ENCODE measurements at regions not wholly inside any gene's neighbourhood (a gene's known extent, or its start where the extent isn't known, plus 50 kb on each side); places are given as distances from the start of the nearest gene placed in this dataset.
"Not testable (repeated sequence)": the region's sequence is repeated elsewhere in the genome, so short reads cannot be mapped to it uniquely, and the experiment has no call there.

DNA sequence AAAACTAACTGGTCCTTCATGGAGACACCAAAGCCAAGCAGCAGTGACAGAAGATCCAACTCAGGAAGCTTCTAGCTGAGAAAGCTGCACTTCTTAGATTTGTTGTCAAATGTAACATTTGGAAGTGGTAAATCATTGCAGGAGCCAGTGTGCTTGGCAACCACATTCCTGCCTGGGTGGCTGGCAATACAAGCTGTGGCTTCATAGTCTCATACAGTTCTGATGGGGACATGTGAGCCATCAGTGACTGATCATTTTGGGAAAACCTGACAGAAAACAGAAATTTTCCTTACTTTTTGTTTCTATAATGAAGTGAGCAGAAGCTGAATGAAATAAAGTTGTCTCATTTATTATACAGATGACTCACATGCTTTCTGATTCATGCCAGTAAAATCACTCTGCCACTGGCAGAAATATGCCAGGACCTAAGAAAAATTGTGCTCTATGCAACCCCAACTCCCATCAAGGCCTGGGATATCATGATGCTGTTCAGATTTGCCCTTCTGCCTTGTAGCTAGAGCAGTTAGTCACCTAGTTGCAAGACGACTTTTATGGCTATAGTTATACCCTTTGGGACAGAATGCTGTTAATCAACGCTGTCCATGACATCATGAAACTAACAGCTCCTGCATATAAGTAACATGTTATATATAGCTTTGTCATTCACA, 508.1 kb downstream of the ADCYAP1 start:
- DNase-seq = no peak
- Mint-ChIP-seq H3K4me1 (no peaks in the 10 kb centered on the region), H3K36me3 (ENCODE audit: low read depth) (no peaks in the 10 kb centered on the region), H3K4me3 (no peak overlapping the region), H3K9me3 (peaks cover 4% of the 10 kb centered on the region), H3K27me3 (no peaks in the 10 kb centered on the region), H3K27ac (no peak overlapping the region)
- CTCF ChIA-PET = no interaction called here
- POLR2A ChIA-PET = no interaction called here

DNA sequence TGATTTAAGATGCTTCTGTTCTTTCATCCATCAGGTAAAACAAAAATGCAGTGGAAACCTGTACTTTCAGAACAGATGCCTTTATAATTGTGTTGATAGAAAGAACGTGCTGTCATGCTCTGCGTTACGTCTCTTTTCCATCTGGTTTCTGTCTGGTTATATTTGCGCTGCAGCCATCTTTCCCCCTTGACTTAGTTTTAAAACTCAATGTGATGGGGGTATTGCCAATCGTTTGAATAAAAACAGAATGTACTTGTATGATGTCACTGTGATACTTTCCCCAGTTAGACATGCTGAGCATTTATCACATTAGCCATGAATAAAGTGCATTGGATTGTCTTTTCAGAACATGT, 508.6 kb downstream of the ADCYAP1 start:
- Mint-ChIP-seq H3K4me3 (no peak overlapping the region), H3K4me1 (no peaks in the 10 kb centered on the region), H3K27ac (no peak overlapping the region), H3K36me3 (ENCODE audit: low read depth) (no peaks in the 10 kb centered on the region), H3K9me3 (peaks cover 4% of the 10 kb centered on the region), H3K27me3 (no peaks in the 10 kb centered on the region)
- no peak for DNase-seq
- ChIA-PET CTCF (no interaction called here), POLR2A (no interaction called here)

DNA sequence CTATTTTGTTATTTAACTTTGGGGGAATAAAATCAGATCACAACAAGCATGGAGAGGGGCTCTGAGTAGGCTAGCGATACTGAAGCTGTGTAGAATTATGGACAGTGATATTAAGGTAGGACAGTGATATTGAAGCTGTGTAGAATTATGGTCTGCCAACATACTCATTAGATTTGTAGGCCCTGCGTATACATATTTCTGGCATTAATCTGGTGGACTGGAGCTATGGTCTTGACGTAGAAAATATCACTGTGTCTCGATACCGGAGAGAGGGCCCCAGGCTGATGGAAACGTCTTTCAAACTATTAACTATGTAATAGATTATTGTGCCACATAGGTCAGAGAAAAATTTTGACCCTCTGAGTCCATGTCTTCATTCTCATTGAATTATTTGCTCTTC, 511.4 kb downstream of the ADCYAP1 start:
- Mint-ChIP-seq H3K9me3 (peaks cover 13% of the 10 kb centered on the region), H3K27me3 (no peaks in the 10 kb centered on the region), H3K4me1 (no peaks in the 10 kb centered on the region), H3K4me3 (no peak overlapping the region), H3K36me3 (ENCODE audit: low read depth) (no peaks in the 10 kb centered on the region), H3K27ac (no peak overlapping the region)
- no peak for DNase-seq
- ChIA-PET CTCF (no interaction called here), POLR2A (no interaction called here)

DNA sequence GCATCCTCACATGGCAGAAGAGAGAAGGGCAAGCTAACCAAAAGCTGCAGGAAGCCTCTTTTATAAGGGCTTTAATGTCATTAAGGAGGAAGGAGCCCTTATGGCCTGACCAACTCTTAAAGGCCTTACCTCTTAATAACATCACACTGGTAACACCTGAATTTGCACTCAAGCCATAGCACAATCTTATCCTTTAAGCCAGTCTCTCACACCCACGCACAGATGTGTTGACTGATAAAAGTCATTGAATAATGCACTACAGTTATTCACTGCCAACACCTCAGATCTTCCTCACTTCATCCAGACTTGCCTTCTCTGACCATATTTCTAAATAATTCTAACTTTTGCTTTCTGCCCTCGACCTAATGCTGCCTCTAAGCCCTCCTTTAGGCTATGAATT, 516.8 kb downstream of the ADCYAP1 start:
- Mint-ChIP-seq H3K27me3 (no peaks in the 10 kb centered on the region), H3K4me3 (no peak overlapping the region), H3K27ac (no peak overlapping the region), H3K36me3 (ENCODE audit: low read depth) (no peaks in the 10 kb centered on the region), H3K9me3 (peaks cover 9% of the 10 kb centered on the region), H3K4me1 (no peaks in the 10 kb centered on the region)
- CTCF ChIA-PET = no interaction called here
- POLR2A ChIA-PET = no interaction called here
- DNase-seq = no peak

DNA sequence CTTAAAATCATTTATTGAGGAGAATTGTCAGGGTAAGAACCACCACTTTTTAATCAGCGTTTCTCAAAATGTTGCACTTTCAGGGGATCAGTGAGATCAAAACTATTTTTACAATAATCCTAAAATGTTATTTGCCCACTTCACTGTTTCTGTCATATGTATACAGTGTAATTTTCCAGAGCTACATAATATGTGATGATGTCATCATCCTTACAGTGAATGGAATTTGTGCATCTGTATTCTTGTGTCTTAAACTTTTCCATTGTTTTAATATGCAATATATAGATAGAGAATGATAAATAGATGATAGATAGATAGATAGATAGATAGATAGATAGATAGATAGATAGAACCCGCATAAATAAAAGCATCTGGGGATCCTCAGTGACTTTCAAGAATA, 518.0 kb downstream of the ADCYAP1 start:
- H3K4me3 Mint-ChIP-seq = no peak overlapping the region
- POLR2A ChIA-PET = no interaction called here
- CTCF ChIA-PET = no interaction called here
- H3K4me1 Mint-ChIP-seq = no peaks in the 10 kb centered on the region
- no peak for DNase-seq
- no peaks in the 10 kb centered on the region for H3K36me3 Mint-ChIP-seq (ENCODE audit: low read depth)
- peaks cover 9% of the 10 kb centered on the region for H3K9me3 Mint-ChIP-seq
- no peaks in the 10 kb centered on the region for H3K27me3 Mint-ChIP-seq
- no peak overlapping the region for H3K27ac Mint-ChIP-seq

DNA sequence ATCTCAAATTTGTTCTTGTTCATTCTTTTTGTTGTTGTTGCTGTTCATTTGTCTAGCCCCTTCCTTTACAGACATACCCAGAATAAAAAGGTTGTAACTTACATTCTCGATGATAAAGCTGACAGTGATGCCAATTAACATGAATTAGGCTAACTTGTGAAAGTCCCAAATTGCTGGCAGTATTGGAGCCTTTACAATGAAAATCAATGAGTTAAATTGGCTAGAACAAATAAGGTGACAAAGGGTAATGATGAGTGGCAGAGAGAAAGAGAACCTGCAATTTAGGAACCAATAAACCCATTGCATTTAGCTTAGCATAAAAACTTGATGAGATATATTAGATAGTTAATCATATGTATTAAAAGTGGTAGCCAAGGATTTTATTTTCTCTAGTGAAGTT, 521.0 kb downstream of the ADCYAP1 start:
- Mint-ChIP-seq H3K27ac (no peak overlapping the region), H3K27me3 (no peaks in the 10 kb centered on the region), H3K36me3 (ENCODE audit: low read depth) (no peaks in the 10 kb centered on the region), H3K4me3 (no peak overlapping the region), H3K4me1 (no peaks in the 10 kb centered on the region), H3K9me3 (no peaks in the 10 kb centered on the region)
- ChIA-PET CTCF (no interaction called here), POLR2A (no interaction called here)
- DNase-seq = no peak

DNA sequence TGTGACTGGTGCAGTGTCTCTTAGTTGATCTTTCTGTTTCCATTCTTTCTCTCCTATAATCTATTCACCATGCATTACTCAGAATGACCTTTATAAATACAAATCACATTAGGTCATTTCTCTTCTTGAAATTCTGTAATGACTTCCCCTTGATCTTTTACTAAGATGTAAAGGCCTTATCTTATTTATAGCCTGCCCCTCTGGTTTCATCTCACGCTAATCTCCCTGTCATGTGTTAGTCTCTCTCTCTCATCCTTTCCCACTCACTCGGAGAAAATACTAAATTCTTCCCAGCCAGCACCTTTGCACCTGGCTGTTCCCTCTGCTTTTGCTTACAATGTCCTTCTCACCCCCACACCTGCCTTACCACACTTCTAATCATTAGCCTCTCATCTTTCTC, 530.8 kb downstream of the ADCYAP1 start:
- Mint-ChIP-seq H3K27me3 (no peaks in the 10 kb centered on the region), H3K9me3 (no peaks in the 10 kb centered on the region), H3K27ac (no peak overlapping the region), H3K36me3 (ENCODE audit: low read depth) (no peaks in the 10 kb centered on the region), H3K4me3 (no peak overlapping the region), H3K4me1 (no peaks in the 10 kb centered on the region)
- no peak for DNase-seq
- ChIA-PET POLR2A (no interaction called here), CTCF (interaction anchor here (0.6 kb wide), 1 partner anchor 249 kb away, joined by 4 read pairs; no protein-coding TSS in a partner anchor)

DNA sequence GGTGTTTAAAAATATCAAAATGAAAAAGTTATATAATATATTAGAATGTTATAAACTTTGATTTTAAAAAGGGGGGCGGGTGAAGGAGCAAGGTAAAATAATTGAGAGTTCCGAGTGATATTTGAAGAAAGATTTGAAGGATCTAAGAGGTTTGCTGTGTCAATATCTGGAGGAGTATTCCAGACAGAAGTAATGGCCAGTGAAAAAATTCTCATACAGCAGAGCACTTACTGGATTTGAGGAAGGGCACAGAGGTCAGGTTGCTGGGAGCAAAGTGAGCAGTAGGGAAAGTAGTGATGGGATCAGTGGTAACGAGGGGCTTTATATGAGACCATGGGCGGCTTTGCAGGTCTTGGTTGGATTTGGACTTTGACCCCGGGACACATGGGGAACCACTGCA, 531.5 kb downstream of the ADCYAP1 start:
- no peaks in the 10 kb centered on the region for H3K36me3 Mint-ChIP-seq (ENCODE audit: low read depth)
- no peak overlapping the region for H3K4me3 Mint-ChIP-seq
- H3K4me1 Mint-ChIP-seq = no peaks in the 10 kb centered on the region
- H3K9me3 Mint-ChIP-seq = no peaks in the 10 kb centered on the region
- no peak overlapping the region for H3K27ac Mint-ChIP-seq
- no peak for DNase-seq
- CTCF ChIA-PET = no interaction called here
- POLR2A ChIA-PET = no interaction called here
- H3K27me3 Mint-ChIP-seq = no peaks in the 10 kb centered on the region

DNA sequence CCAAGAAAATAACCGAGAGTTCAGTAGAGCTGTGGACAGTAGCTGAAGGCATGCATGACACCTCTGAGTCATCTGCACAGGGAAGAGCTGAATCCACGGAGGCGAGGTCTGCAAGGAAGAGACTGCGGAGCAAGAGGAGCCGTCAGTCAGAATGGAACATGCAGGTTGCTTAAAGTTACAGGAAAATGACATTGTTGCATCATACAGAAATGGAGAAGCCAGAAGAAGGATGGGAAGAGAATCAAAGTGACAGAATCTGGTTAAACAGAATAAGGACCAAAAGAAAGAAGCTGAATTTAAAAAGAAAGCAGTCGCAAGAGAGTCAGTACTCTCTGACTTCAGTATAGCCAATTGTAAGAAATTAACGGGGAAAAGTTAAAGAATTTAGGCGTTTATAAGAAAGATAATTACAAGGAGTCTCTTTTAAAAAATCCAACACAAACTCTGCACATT, 533.8 kb downstream of the ADCYAP1 start:
- ChIA-PET POLR2A (no interaction called here), CTCF (no interaction called here)
- Mint-ChIP-seq H3K4me1 (no peaks in the 10 kb centered on the region), H3K27me3 (no peaks in the 10 kb centered on the region), H3K9me3 (no peaks in the 10 kb centered on the region), H3K27ac (no peak overlapping the region), H3K4me3 (no peak overlapping the region), H3K36me3 (ENCODE audit: low read depth) (no peaks in the 10 kb centered on the region)
- no peak for DNase-seq

DNA sequence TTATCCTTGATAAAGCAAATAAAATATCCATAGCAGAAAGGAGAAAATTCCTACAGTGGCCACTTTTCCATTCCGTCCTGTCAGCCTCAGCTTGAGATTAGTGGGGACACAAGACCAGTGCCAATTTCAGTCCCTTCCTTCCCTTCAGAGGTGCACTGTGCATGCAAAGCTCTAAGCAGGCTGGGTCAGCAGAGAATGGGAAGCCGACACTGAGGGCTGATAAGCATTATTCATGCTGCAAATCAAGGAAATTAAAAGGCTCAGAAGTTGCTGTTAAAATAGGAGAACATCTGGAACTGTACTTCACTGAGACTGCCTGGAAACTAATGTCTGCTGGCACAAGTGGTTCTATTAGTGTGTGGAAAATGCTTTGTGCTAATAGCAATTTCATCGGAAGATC, 534.3 kb downstream of the ADCYAP1 start:
- Mint-ChIP-seq H3K27ac (no peak overlapping the region), H3K4me3 (no peak overlapping the region), H3K36me3 (ENCODE audit: low read depth) (no peaks in the 10 kb centered on the region), H3K4me1 (no peaks in the 10 kb centered on the region), H3K9me3 (no peaks in the 10 kb centered on the region), H3K27me3 (no peaks in the 10 kb centered on the region)
- ChIA-PET POLR2A (no interaction called here), CTCF (no interaction called here)
- DNase-seq = no peak

DNA sequence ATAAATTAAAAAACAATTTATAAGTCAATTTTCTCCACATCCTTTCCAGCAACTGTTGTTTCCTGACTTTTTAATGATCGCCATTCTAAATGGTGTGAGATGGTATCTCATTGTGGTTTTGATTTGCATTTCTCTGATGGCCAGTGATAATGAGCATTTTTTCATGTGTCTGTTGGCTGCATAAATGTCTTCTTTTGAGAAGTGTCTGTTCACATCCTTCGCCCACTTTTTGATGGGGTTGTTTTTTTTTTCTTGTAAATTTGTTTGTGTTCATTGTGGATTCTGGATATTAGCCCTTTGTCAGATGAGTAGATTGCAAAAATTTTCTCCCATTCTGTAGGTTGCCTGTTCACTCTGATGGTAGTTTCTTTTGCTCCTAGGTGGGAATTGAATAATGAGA, 539.4 kb downstream of the ADCYAP1 start:
- H3K4me3 Mint-ChIP-seq, H3K27me3 Mint-ChIP-seq, POLR2A ChIA-PET: not testable (repeated sequence)

DNA sequence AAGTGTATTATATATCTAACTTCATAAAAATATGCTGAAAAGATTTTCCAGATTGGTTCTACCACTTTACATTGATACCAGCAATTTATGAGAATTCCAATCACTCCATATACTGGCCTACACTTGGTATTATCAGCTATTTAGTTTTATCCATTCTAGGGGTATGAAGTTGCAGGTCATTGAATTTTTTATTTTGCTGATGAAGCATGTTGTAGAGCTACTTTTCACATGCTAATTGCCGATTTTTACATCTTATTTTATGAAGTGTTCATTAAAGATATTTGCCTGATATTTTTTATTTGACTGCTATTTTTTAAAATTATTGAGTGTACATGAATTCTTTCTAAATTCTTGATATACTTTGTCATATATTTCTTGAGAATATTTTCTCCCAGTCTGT, 542.1 kb downstream of the ADCYAP1 start:
- no peak overlapping the region for H3K4me3 Mint-ChIP-seq
- peaks cover 5% of the 10 kb centered on the region for H3K9me3 Mint-ChIP-seq
- POLR2A ChIA-PET = no interaction called here
- CTCF ChIA-PET = no interaction called here
- H3K27me3 Mint-ChIP-seq = no peaks in the 10 kb centered on the region
- no peak overlapping the region for H3K27ac Mint-ChIP-seq
- H3K4me1 Mint-ChIP-seq = no peaks in the 10 kb centered on the region
- no peak for DNase-seq
- no peaks in the 10 kb centered on the region for H3K36me3 Mint-ChIP-seq (ENCODE audit: low read depth)

More for the DNA sequence above, 539.4 kb downstream of the ADCYAP1 start:
- H3K4me1 Mint-ChIP-seq; DNase-seq; CTCF ChIA-PET; H3K36me3 Mint-ChIP-seq (ENCODE audit: low read depth); H3K27ac Mint-ChIP-seq; H3K9me3 Mint-ChIP-seq: not testable (repeated sequence)

DNA sequence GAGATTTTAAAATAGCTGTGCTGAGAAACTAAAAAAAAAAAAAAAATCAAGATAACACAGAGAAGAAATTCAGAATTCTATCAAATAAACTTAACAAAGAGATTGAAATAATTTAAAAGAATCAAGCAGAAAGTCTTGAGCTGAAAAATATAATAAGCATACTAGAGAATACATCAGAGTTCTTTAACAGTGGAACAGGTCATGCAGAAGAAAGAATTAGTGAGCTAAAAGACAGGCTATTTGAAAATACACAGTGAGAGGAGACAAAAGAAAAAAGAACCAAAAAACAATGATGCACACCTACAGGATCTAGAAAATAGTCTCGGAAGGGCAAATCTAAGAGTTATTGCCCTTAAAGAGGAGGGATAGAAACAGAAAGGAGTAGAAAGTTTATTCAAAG, 548.1 kb downstream of the ADCYAP1 start:
- ChIA-PET CTCF (no interaction called here), POLR2A (no interaction called here)
- no peak for DNase-seq
- Mint-ChIP-seq H3K27ac (no peak overlapping the region), H3K9me3 (peaks cover 9% of the 10 kb centered on the region), H3K4me1 (no peaks in the 10 kb centered on the region), H3K4me3 (no peak overlapping the region), H3K36me3 (ENCODE audit: low read depth) (no peaks in the 10 kb centered on the region), H3K27me3 (no peaks in the 10 kb centered on the region)

DNA sequence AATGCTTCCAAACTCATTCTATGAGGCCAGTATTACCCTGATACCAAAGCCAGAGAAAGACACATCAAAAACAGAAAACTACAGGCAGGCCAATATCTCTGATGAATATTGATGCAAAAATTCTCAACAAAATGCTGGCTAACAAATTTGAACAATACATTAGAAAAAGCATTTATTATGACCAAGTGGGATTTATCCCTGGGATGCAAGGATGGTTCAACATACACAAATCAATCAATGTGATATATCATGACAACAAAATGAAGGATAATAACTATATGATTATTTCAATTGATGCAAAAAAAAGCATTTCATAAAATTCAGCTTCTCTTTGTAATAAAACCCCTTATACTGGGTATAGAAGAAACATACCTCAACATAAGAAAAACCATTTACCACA, 550.9 kb downstream of the ADCYAP1 start:
- ChIA-PET CTCF (no interaction called here), POLR2A (no interaction called here)
- H3K4me3 Mint-ChIP-seq = no peak overlapping the region
- no peak for DNase-seq
- H3K27ac Mint-ChIP-seq = no peak overlapping the region
- peaks cover 12% of the 10 kb centered on the region for H3K9me3 Mint-ChIP-seq
- no peaks in the 10 kb centered on the region for H3K27me3 Mint-ChIP-seq
- no peaks in the 10 kb centered on the region for H3K36me3 Mint-ChIP-seq (ENCODE audit: low read depth)
- H3K4me1 Mint-ChIP-seq = no peaks in the 10 kb centered on the region

DNA sequence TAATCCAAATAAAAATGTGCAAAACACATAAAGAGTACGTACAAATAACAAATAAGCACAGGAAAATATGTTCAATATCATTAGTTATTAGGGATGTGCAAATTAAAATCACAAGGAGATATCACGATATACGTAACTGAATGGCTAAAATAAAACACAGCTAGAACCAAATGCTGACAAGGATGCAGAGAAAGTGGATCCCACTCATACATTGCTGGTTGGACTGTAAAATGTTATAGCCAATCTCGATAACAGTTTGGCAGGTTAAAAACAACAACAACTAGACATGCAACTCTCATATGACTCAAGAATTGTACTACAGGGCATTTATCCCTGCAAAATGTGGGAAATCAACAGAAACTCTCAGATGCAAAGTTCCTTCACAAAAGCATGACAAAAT, 553.9 kb downstream of the ADCYAP1 start:
- H3K36me3 Mint-ChIP-seq (ENCODE audit: low read depth) = no peaks in the 10 kb centered on the region
- H3K9me3 Mint-ChIP-seq = peaks cover 11% of the 10 kb centered on the region
- H3K4me1 Mint-ChIP-seq = no peaks in the 10 kb centered on the region
- no peak overlapping the region for H3K4me3 Mint-ChIP-seq
- DNase-seq = no peak
- ChIA-PET POLR2A (no interaction called here), CTCF (no interaction called here)
- H3K27me3 Mint-ChIP-seq = no peaks in the 10 kb centered on the region
- no peak overlapping the region for H3K27ac Mint-ChIP-seq

All from activated CD4-positive, alpha-beta memory T cell treated with anti-CD3 and anti-CD28 coated beads, Interleukin-2, amount 10 ng/mL, durations not matched to agents 7 days and 5 days (primary cell).